ENCODE measurements at regions not wholly inside any gene's neighbourhood (a gene's known extent, or its start where the extent isn't known, plus 50 kb on each side); places are given as distances from the start of the nearest gene placed in this dataset.

DNA sequence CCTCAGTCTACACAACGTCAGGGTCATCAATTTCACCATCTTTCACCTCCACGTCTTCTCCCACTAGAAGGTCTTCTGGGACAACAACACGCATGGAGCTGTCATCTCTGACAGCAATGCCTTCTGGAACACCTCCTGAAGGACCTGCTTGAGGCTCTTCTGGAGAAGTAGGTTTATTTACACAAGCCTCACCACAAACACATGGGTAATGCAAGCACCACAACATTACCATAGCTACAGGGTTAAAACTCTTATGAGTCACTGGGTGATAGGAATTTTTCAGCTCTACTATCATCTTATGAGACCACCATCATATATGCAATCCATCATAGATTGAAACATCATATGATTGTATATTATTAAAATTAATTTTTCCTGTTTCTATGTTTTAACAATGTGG, 215.4 kb downstream of the CHD9NB start:
- no peak overlapping the region for H3K4me3 ChIP-seq (ENCODE audit: low read depth, low read length)
- in situ Hi-C loops (cut with HindIII; ENCODE audit: low sequenced_read_pairs), result no loop called here
- TF ChIP-seq, protein P1, sequence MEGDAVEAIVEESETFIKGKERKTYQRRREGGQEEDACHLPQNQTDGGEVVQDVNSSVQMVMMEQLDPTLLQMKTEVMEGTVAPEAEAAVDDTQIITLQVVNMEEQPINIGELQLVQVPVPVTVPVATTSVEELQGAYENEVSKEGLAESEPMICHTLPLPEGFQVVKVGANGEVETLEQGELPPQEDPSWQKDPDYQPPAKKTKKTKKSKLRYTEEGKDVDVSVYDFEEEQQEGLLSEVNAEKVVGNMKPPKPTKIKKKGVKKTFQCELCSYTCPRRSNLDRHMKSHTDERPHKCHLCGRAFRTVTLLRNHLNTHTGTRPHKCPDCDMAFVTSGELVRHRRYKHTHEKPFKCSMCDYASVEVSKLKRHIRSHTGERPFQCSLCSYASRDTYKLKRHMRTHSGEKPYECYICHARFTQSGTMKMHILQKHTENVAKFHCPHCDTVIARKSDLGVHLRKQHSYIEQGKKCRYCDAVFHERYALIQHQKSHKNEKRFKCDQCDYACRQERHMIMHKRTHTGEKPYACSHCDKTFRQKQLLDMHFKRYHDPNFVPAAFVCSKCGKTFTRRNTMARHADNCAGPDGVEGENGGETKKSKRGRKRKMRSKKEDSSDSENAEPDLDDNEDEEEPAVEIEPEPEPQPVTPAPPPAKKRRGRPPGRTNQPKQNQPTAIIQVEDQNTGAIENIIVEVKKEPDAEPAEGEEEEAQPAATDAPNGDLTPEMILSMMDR (IDR thresholded peaks at IDR 0.05; ENCODE audit: low read depth, low read length), result no peak
- DNase-seq (ENCODE audit: low read depth, low spot score), result peak; percentile 23

DNA sequence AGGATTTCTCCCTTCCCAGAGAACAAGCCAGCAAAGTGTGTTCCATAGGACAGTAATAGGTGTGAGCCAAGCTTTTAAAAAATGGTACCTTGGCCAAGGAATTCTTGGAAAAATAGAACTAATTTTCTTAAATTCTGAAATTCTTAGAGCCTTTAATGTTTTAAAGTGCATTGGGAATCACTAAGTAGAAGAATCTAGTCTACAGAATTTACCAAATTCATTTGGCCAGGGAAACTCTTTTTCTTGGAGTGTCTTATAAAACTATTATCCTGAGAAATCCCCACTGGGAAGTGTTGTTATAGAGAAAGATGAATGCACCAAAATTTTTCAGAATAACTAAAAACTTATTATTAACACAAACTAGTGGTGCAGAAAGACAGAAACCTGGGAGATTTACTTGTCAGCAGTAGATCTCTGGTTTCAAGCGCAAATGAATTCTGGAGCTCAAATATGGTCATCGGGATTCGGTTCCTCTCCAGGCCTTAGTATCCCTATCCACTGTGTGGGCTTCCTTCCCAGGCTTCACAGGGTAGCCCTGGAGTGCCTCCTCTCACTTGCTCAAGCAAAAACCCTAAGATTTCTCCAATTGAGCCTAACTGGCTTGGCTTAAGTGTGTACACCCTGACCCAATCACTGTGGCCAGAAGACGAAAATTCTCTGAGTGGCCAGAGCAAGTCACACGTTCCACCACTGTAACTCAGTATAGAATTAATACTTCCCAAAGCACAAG, 217.8 kb downstream of the CHD9NB start:
- no peak overlapping the region for H3K4me3 ChIP-seq (ENCODE audit: low read depth, low read length)
- TF ChIP-seq, protein P1 (IDR thresholded peaks at IDR 0.05; ENCODE audit: low read depth, low read length), result no peak
- in situ Hi-C loops (cut with HindIII; ENCODE audit: low sequenced_read_pairs), result no loop called here
- DNase-seq (ENCODE audit: low read depth, low spot score), result no peak

- TF ChIP-seq, protein P1 (IDR thresholded peaks at IDR 0.05; ENCODE audit: low read depth, low read length), result no peak
- H3K4me3 ChIP-seq (ENCODE audit: low read depth, low read length), result no peak overlapping the region
- no peak for DNase-seq (ENCODE audit: low read depth, low spot score)
- in situ Hi-C loops (cut with HindIII; ENCODE audit: low sequenced_read_pairs), result no loop called here
Observed at GRCh38 chr16:52832771-52833170, 219.9 kb downstream of the CHD9NB start.

- TF ChIP-seq, protein P1 (IDR thresholded peaks at IDR 0.05; ENCODE audit: low read depth, low read length), result no peak
- DNase-seq (ENCODE audit: low read depth, low spot score), result no peak
- in situ Hi-C loops (cut with HindIII; ENCODE audit: low sequenced_read_pairs), result no loop called here
- H3K4me3 ChIP-seq (ENCODE audit: low read depth, low read length), result no peak overlapping the region
Observed at GRCh38 chr16:52827456-52827855, 225.2 kb downstream of the CHD9NB start.

- no peak overlapping the region for H3K4me3 ChIP-seq (ENCODE audit: low read depth, low read length)
- in situ Hi-C loops (cut with HindIII; ENCODE audit: low sequenced_read_pairs), result no loop called here
- no peak for DNase-seq (ENCODE audit: low read depth, low spot score)
- TF ChIP-seq, protein P1 (IDR thresholded peaks at IDR 0.05; ENCODE audit: low read depth, low read length), result no peak
Observed at GRCh38 chr16:52825892-52826291, 226.8 kb downstream of the CHD9NB start.

DNA sequence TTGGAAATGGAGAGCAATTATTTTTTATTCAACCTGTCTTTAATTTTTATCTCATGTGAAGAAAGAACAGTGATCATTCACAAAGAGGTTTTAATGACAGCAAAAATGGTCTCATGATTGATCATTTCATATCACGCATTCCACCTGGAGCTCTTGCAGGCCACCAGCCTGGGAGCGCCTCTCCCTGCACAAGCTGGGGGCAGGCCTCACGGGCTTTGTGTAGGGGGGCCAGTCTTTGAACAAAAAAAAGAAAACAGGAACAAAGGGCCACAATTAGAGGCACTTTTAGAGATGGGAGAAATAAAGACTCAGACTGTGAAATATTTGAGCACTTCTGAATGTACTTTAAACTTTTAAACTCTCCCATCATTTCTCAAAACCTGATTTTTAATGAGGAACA, 232.9 kb downstream of the CHD9NB start:
- in situ Hi-C loops (cut with HindIII; ENCODE audit: low sequenced_read_pairs), result no loop called here
- no peak overlapping the region for H3K4me3 ChIP-seq (ENCODE audit: low read depth, low read length)
- TF ChIP-seq, protein P1 (IDR thresholded peaks at IDR 0.05; ENCODE audit: low read depth, low read length), result no peak
- DNase-seq (ENCODE audit: low read depth, low spot score), result no peak

Measured in astrocyte of the spinal cord (primary cell).